GM19043 (cell line): ENCODE measurements at regions not wholly inside any gene's neighbourhood (a gene's known extent, or its start where the extent isn't known, plus 50 kb on each side); places are given as distances from the start of the nearest gene placed in this dataset.

Experiments used
- ATAC-seq: cut with Tn5 transposase; IDR thresholded peaks from one replicate; pipeline ENCODE4 v1.9.1; 2021; ENCODE audit warnings: low read depth; ENCODE audit not compliant: unreplicated experiment

DNA sequence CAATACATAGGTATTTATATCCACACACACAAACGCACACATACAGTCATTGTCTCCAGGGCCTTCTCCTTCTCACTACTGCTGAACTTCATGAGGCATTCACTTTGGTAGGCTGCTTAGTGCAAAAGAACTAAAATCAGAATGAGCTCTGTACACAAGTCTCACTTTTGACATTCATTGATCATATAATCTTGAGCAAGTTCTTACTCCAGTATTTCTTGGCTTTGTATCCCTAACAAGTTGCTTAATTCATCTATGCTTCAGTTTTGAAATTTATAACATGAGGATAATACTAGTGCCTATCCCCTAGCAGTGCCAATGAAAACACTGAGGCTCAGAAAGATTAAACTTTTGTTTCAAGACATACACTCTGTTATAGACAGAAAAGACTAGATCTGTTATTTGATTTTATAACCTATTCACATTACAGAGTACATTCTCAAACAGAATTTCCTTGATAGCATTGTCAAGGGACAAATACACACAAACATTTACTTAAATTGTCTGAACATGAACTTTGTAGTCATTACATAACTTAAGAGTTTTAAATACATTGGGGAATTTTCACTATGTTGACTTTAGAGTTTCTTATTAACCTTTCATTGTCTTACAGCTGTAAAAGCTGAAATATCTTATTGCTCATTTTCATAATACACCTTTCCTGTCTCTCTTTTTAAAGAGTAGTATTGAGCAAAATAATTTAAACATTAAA, 55.0 kb upstream of the SI start:
- peak; percentile 71 for ATAC-seq

DNA sequence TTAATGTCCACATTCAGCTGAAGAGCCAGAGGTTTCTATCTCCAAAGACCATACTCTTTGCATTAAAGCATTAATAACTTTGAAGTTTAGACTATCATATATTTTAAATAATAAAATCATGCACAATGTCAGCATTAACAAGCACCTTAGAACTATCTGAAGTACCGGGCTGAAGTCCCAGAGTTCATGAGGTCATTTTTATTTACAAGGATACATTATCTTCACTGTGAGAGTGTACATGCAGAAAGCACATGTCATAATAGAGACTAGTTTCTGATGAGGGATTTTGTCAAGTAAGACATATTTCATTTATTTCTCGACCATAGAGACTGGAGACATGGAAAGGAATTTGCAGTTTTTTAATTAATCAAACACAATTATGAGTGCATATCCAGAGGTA, 52.4 kb upstream of the SI start:
- no peak for ATAC-seq

DNA sequence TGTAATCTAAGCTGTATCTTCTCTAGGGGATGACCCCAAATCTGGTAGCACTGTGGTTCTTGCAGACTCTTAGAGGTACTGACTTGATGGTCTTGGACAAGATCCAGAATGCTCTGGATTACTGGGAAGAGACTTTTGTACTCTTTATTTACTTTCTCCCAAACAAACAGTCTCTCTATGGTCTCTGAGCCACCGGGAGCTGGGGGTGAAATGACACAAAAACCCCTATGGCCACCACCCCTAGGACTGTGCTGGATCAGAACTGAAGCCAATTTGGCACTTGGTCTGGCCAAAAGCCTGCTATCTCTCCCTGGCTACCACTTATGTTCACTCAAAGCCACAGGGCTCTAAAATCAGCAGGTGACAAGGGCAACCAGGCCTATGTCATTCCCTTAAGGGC, 50.2 kb upstream of the SI start:
- ATAC-seq, result no peak
